Spleen (tissue), 11 donors: ENCODE measurements at regions not wholly inside any gene's neighbourhood (a gene's known extent, or its start where the extent isn't known, plus 50 kb on each side); places are given as distances from the start of the nearest gene placed in this dataset.

ENCODE experiments used
- DNase-seq: peaks from one replicate; pipeline ENCODE4 v3.0.0-alpha.2; 2020
- H3K27ac ChIP-seq, 8 donors: fragments of 200-600 bp; sonication (generic) in 7 of 8; 1 replicate in 4 of 8; 2 replicates in 4 of 8; pipeline versions ENCODE4 v1.5.0 to v1.8.0; 2016 to 2021; ENCODE audit warnings: inconsistent platforms in 4 of 8, mild to moderate bottlenecking in 4 of 8, moderate library complexity in 1 of 8
- H3K27me3 ChIP-seq, 7 donors: fragments of 200-600 bp; sonication (generic) in 6 of 7; replicated peaks in 1 of 7; 1 replicate in 4 of 7; 2 replicates in 3 of 7; pipeline versions ENCODE4 v1.5.0 to v1.8.0; 2016 to 2021; ENCODE audit warnings: inconsistent platforms in 3 of 7, mild to moderate bottlenecking in 1 of 7
- H3K36me3 ChIP-seq, 6 donors: fragments of 200-600 bp; sonication (generic) in 5 of 6; 1 replicate in 4 of 6; 2 replicates in 2 of 6; pipeline versions ENCODE4 v1.5.0 to v1.8.0; 2016 to 2021; ENCODE audit warnings: inconsistent platforms in 2 of 6
- H3K4me1 ChIP-seq, 6 donors: fragments of 200-600 bp; sonication (generic) in 5 of 6; 1 replicate in 3 of 6; 2 replicates in 3 of 6; pipeline versions ENCODE4 v1.5.0 to v1.8.0; 2016 to 2021; ENCODE audit warnings: inconsistent platforms in 3 of 6
- H3K4me3 ChIP-seq, 8 donors: fragments of 200-600 bp; sonication (generic) in 7 of 8; 1 replicate in 4 of 8; 2 replicates in 4 of 8; pipeline versions ENCODE4 v1.5.0 to v1.8.0; 2016 to 2021; ENCODE audit warnings: inconsistent platforms in 4 of 8, mild to moderate bottlenecking in 4 of 8, moderate library complexity in 2 of 8
- H3K9me3 ChIP-seq, 8 donors: fragments of 200-600 bp; sonication (generic) in 7 of 8; 1 replicate in 4 of 8; 2 replicates in 4 of 8; pipeline versions ENCODE4 v1.5.0 to v1.8.0; 2016 to 2021; ENCODE audit warnings: inconsistent platforms in 4 of 8
- POLR2A ChIP-seq, 3 donors: fragments of 450-650 bp; IDR thresholded peaks; one replicate each; pipeline ENCODE4 v1.5.1; 2017; ENCODE audit warnings: antibody characterized with exemption in 3 of 3, mild to moderate bottlenecking in 1 of 3
- POLR2AphosphoS5 ChIP-seq, 3 donors: sonication (generic); formaldehyde crosslinking; IDR thresholded peaks; one replicate each; pipeline ENCODE4 v1.5.1; 2017; ENCODE audit warnings: antibody characterized with exemption in 3 of 3
- WGBS, 5 donors: extraction: QIAGEN DNeasy Blood & Tissue Kit in 3 of 5; methylation state at CpG; one replicate each; pipeline versions ENCODE4 v1.1.5 to v1.1.7; 2013 to 2018; 5-methylcytosine and 5-hydroxymethylcytosine counted together
- intact Hi-C: fragments of 100-400 bp; cut with DNase I; formaldehyde crosslinking; loops from one replicate; pipeline ENCODE4 v1.15.0; 2023; ENCODE audit warnings: low total_unique reads
- TF ChIP-seq, protein P1 (sequence below), 11 experiments: fragments of 200-600 bp in 7 of 11; fragments of 450-650 bp in 4 of 11; sonication (generic) in 4 of 11; IDR thresholded peaks in 8 of 11; conservative IDR thresholded peaks in 3 of 11; 1 replicate in 7 of 11; 2 replicates in 4 of 11; pipeline versions ENCODE4 v1.4.0 to v1.8.0; 2016 to 2021; ENCODE audit warnings: antibody characterized with exemption in 11 of 11, inconsistent platforms in 4 of 11, mild to moderate bottlenecking in 1 of 11
- donor health status: healthy with polysubstance abuse.
- donor health status: DM: no; HTN: no; CAD: no; lungs with moderate emphysema.
- donor health status: DM: no; HTN: no; CAD: no.
- donor health status: Bipolar disorder and iron deficiency.
- donor health status: healthy.
- donor health status: DM: no; HTN: no; CAD: no.
- donor health status: DM: yes; HTN: yes; CAD: no.

DNA sequence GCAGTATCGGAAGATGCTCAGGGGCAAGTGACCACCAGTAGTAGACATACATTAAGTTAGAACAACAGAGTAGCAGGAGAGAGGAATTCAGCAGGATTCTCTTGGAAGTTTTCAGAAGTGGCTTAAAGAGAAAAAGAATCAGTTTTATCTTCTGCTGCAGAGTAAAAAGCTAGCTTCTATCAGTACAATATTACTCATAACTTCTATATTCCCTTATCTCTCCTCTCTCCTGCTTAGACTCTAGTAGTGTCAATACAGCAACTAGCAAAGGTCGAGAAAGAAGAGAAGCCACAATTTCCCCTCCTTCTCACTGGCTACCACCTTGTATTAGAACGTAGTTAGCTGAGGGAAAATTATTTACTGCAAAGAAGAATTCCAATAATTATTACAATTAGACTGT lies 539.7 kb downstream of the DIPK2A start:
- intact Hi-C loops = no loop called here
- Histone ChIP-seq H3K9me3 (no peaks in the 10 kb centered on the region), H3K36me3 (no peaks in the 10 kb centered on the region), H3K27me3 (no peaks in the 10 kb centered on the region), H3K4me3 (no peak overlapping the region), H3K27ac (no peak overlapping the region), H3K4me1 (no peaks in the 10 kb centered on the region)
- no peak for TF ChIP-seq POLR2A (IDR thresholded peaks at IDR 0.05)
- no peak for TF ChIP-seq POLR2AphosphoS5 (IDR thresholded peaks at IDR 0.05)
- TF ChIP-seq, protein P1, sequence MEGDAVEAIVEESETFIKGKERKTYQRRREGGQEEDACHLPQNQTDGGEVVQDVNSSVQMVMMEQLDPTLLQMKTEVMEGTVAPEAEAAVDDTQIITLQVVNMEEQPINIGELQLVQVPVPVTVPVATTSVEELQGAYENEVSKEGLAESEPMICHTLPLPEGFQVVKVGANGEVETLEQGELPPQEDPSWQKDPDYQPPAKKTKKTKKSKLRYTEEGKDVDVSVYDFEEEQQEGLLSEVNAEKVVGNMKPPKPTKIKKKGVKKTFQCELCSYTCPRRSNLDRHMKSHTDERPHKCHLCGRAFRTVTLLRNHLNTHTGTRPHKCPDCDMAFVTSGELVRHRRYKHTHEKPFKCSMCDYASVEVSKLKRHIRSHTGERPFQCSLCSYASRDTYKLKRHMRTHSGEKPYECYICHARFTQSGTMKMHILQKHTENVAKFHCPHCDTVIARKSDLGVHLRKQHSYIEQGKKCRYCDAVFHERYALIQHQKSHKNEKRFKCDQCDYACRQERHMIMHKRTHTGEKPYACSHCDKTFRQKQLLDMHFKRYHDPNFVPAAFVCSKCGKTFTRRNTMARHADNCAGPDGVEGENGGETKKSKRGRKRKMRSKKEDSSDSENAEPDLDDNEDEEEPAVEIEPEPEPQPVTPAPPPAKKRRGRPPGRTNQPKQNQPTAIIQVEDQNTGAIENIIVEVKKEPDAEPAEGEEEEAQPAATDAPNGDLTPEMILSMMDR (IDR thresholded peaks at IDR 0.05 in 8 of 11, conservative IDR thresholded peaks at IDR 0.05 in 3 of 11) = no peak
- 54 to 85% (median 64%) methylated on average over 3 of the region's 3 CpGs for WGBS, 5 donors
- DNase-seq = no peak

DNA sequence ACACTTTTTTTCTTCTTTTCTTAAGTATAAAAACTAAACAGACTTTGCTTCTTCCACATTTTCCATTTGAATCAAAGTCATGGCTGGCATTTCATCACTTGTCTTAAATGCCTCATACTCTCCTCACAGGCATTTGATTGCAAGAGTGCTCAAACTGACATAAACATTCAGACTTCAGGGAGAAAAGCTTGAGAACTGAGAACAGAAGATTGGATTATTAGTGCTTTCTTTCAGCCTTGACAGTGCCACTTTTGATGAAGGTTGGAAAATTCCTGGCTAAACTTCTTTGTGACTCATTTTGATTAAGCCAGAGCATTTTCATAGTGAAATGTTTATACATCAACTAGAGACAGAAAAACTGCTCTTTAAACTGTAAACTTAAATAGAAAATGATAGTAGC lies 544.4 kb downstream of the DIPK2A start:
- no peaks in the 10 kb centered on the region for H3K4me1 ChIP-seq
- no peak for DNase-seq
- H3K9me3 ChIP-seq = no peaks in the 10 kb centered on the region
- H3K27me3 ChIP-seq = no peaks in the 10 kb centered on the region
- H3K27ac ChIP-seq = no peak overlapping the region
- H3K4me3 ChIP-seq = no peak overlapping the region
- intact Hi-C loops = no loop called here
- no peak for TF ChIP-seq POLR2A (IDR thresholded peaks at IDR 0.05)
- TF ChIP-seq, protein P1 (IDR thresholded peaks at IDR 0.05 in 8 of 11, conservative IDR thresholded peaks at IDR 0.05 in 3 of 11) = no peak
- no peak for TF ChIP-seq POLR2AphosphoS5 (IDR thresholded peaks at IDR 0.05)
- H3K36me3 ChIP-seq = no peaks in the 10 kb centered on the region

DNA sequence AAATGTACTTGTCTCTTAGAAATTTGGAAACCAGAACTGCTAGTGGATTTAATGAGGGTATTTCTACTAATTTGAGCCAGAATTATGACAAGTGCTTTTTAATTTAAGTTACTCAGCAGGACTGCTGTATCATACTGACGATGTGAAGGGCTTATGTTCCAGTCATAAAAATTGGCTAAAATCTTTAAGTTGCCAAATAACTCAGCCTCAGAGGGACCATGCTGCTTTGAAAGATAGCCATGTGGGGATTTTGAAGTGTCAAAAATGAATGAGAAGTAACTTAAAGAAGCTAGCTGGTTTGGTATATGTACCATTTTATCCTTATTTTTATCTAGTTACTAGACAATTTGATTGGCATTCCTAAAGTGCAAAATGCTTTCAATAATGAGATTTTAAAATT lies 545.0 kb downstream of the DIPK2A start:
- Histone ChIP-seq H3K27ac (no peak overlapping the region), H3K9me3 (no peaks in the 10 kb centered on the region), H3K4me1 (no peaks in the 10 kb centered on the region), H3K27me3 (no peaks in the 10 kb centered on the region), H3K36me3 (no peaks in the 10 kb centered on the region), H3K4me3 (no peak overlapping the region)
- no peak for DNase-seq
- intact Hi-C loops = no loop called here
- WGBS, 5 donors = 69 to 88% (median 78%) methylated on average over 1 of the region's 1 CpG
- TF ChIP-seq POLR2AphosphoS5 (IDR thresholded peaks at IDR 0.05) = no peak
- no peak for TF ChIP-seq POLR2A (IDR thresholded peaks at IDR 0.05)
- TF ChIP-seq, protein P1 (IDR thresholded peaks at IDR 0.05 in 8 of 11, conservative IDR thresholded peaks at IDR 0.05 in 3 of 11) = no peak

DNA sequence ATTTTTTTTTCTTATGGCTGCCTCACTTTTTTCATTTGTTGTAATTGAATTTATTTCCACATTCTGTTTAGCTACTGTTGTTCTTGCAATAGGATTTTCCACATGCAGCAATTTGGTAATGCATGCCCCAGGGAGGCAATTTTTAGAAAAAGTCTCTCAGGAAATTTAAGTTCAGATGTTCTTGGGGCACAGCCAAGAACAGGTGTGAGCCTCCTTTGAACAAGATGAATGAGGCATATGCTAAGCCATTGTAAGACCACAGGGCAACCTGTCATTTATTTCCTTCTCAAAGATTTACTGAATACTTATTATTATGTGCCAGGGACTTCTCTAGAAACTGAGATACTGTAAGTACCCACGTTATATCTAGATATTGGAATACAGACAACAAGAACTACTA lies 549.5 kb downstream of the DIPK2A start:
- Histone ChIP-seq H3K9me3 (no peaks in the 10 kb centered on the region), H3K27me3 (no peaks in the 10 kb centered on the region), H3K36me3 (no peaks in the 10 kb centered on the region), H3K27ac (no peak overlapping the region), H3K4me3 (no peak overlapping the region), H3K4me1 (no peaks in the 10 kb centered on the region)
- no peak for DNase-seq
- intact Hi-C loops = no loop called here
- no peak for TF ChIP-seq POLR2AphosphoS5 (IDR thresholded peaks at IDR 0.05)
- TF ChIP-seq POLR2A (IDR thresholded peaks at IDR 0.05) = no peak
- TF ChIP-seq, protein P1 (IDR thresholded peaks at IDR 0.05 in 8 of 11, conservative IDR thresholded peaks at IDR 0.05 in 3 of 11) = no peak
- WGBS, 5 donors = 22 to 41% (median 33%) methylated on average over 1 of the region's 1 CpG
